Sciatic nerve (tissue), 2 donors: ENCODE measurements at regions not wholly inside any gene's neighbourhood (a gene's known extent, or its start where the extent isn't known, plus 50 kb on each side); places are given as distances from the start of the nearest gene placed in this dataset.
"Not testable (repeated sequence)": the region's sequence is repeated elsewhere in the genome, so short reads cannot be mapped to it uniquely, and the experiment has no call there.

Source experiments
- ATAC-seq: fragments of 200-7000 bp; cut with Tn5 transposase; one replicate; pipeline ENCODE4 v1.9.1; 2020; ENCODE audit warnings: mild to moderate bottlenecking, moderate library complexity
- DNase-seq: peaks from one replicate; pipeline ENCODE4 v3.0.0-alpha.2; 2020; ENCODE audit warnings: low spot score
- intact Hi-C: fragments of 100-400 bp; cut with DNase I; formaldehyde crosslinking; loops from one replicate; pipeline ENCODE4 v1.14.2; 2022
- donor health status: DM: no; HTN: no; CAD: no.
- donor health status: DM: no; HTN: no; CAD: no.

DNA sequence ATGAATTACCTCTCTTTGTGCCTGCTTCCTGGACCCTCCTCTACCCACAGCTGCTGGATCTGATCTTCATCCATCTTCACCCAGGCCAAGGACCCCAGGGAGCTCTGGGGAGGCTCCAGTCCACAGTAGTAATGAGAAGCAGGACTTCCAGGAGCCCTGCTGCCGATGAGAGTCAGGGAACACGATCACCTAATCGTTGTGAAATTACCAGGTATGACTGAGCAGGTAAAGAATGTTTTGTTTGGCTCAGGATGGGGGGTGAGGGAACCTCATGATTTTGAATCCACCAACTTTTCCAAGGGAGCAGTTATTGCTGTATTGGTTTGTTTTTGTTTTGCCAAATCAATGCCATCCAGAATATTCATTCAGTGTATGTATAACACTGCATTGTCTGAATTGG is 454.0 kb downstream of the PLPP3 start:
- intact Hi-C loops, result no loop called here
- ATAC-seq (no peak), DNase-seq (no peak)

DNA sequence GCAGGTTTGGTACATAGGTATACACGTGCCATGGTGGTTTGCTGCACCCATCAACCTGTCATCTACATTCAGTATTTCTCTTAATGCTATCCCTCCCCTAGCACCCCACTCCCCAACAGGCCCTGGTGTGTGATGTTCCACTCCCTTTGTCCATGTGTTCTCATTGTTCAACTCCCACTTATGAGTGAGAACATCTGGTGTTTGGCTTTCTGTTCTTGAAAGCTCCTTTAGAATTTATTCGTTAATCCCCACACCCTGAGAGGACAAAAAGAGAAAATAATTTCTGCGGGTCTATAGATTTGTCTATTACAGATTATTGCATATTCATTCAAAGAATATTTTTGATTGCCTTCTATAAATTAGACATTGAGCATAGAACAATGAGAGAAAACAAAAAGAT is 455.5 kb downstream of the PLPP3 start:
- no peak for DNase-seq
- intact Hi-C loops, result no loop called here
- ATAC-seq, result no peak

DNA sequence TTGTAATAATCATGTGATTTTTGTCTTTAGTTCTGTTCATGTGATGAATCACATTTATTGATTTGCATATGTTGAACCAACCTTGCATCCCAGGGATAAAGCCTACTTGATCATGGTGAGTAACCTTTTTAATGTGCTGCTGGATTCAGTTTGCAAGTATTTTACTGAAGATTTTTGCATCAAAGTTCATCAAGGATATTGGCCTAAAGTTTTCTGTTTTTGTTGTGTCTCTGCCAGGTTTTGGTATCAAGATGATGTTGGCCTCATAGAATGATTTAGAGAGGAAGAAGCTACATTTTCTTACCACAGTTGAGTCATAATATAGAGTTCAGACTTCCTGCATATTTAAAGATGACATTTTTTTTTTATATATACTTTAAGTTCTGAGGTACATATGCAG is 455.9 kb downstream of the PLPP3 start:
- intact Hi-C loops, result no loop called here
- no peak for ATAC-seq
- DNase-seq, result no peak

DNA sequence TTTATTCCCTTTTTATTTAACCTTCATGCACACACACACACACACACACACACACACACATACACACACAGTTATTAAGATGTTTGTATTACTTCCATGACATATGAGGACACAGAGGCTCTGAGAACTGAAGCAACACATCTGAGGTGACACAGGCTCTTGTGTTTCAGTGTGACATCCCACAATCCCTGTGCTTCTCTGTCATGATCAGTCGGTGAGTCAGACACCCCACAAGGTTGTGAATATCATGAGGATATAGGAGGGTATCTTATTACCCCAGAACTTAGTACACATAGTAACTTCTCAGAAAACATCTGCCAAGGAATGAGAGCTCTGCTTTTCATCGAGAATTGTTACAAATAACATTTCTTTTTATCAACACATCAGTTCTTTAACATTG is 459.3 kb downstream of the PLPP3 start:
- DNase-seq (no peak), ATAC-seq (no peak)
- intact Hi-C loops, result no loop called here

DNA sequence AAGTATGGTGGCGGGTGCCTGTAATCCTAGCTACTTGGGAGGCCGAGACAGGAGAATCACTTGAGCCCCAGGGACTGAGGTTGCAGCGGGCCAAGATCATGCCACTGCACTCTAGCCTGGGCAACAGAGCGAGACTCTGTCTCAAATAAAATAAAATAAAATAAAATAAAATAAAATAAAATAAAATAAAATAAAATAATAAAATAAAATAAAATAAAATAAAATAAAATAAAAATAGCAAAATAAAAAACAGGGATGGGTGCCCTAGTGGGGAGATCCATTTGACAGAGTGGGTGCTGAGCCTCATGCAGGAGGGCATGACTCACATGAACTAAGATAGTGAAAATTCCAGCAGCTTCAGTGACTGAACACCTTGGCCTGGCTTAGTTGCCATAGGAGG is 460.7 kb downstream of the PLPP3 start:
- DNase-seq, ATAC-seq, intact Hi-C loops: not testable (repeated sequence)

DNA sequence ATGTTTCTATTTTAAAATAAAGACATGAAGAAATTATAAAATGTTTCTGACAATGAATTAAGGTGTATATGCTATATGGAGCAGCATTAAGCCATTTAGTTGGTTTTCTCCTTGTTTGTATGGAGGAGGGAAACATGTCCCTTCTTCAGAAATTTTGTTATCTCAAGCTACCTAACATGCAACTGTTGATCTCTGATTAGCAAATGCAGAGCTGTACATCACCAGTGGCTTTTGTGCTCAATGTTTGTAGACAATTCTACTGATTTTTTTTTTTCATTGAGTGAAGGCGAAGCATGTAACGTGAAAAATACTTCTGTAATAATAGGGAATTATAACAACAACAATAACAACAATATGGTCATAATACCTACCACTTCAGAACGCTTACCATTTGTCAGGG is 463.7 kb downstream of the PLPP3 start:
- intact Hi-C loops, result no loop called here
- ATAC-seq, result no peak
- DNase-seq, result no peak

DNA sequence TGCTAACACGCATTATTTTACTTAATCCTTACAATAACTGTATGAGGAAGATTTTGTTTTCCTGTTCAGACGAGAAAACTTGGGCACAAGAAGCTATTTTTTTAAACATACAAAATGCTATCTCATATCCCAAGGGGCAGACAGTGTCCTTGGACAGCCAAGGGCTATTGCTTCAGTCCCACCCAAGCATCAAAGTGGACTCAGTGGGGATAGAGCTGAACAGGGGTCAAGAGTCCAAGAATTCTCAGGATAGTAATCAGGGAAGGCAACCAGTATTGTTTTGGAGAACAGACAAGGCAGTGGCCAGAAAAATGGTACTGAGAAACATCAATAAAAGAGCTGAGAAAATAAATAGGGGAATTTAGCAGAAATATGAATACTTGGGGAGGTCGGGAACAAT is 465.7 kb downstream of the PLPP3 start:
- DNase-seq (no peak), ATAC-seq (peak; percentile 89)
- intact Hi-C loops, result no loop called here

DNA sequence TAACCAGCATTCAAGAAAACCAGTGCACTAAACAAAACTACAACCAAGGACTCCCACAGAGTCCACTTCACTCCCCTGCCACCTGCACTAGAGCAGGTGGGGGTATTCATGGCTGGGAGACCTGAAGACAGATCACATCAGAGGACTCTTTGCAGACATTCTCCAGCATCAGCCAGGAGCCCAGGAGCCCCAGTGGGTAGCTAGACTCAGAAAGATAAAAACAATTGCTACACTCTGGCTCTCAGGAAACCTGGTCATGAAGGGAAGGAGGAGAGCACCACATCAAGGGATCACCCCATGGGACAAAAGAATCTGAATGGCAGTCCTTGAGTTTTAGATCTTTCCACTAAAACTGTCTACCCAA is 472.1 kb downstream of the PLPP3 start:
- no peak for ATAC-seq
- intact Hi-C loops, result no loop called here

DNA sequence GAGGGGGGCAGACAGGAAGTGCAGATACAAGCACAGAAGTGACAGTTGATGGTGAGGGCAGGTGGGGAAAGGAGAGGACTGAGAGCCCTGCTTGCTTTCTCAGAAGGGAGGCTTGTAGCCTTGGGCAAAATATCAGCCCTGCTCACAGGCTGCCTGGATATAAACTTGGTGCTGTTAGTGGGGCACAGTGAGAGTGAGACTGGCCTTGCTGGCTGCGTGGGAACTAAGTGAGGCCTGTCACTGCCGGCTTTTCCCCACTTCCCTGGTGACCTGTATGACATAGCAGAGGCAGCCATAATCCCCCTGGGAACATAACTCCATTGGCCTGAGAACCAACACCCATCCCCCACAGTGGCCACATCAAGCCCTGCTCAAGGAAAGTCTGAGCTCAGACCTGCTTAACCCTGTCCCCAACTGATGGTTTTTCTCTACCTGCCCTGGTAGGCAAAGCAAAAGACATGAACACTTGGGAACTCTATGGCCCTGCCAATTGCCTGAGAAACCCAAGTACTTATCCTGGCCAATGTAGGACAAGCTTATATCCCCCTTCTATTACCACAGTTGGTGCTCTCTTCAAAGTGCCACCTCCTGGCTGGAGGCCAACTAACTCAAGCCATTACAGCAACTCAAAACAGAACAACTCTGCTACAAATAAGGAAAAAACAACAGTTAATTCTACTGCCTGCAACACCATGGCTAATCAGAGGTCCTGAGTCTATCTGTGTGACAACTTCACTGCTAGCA is 472.7 kb downstream of the PLPP3 start:
- DNase-seq, result no peak
- no peak for ATAC-seq
- intact Hi-C loops, result no loop called here

More for the DNA sequence above, 472.1 kb downstream of the PLPP3 start:
- DNase-seq, result no peak

DNA sequence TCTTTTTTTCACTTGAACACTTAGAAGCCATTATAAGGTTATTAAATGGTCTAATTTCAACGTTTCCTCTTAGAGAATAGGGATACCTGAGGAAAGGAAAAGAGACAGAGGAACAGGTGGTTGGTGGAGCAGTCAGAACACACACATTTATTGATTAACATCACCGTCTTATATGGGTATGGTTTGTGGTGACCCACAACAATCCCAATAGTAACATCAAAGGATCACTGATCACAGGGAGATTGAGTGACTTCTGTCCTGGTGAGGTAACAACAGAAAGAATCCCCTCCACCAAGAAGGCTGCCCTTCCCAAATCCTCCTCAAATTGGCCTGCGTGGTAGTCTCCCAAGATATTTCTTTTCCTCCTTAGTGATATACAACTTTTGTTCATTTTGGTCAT is 474.0 kb downstream of the PLPP3 start:
- ATAC-seq (no peak), DNase-seq (no peak)
- intact Hi-C loops, result no loop called here

DNA sequence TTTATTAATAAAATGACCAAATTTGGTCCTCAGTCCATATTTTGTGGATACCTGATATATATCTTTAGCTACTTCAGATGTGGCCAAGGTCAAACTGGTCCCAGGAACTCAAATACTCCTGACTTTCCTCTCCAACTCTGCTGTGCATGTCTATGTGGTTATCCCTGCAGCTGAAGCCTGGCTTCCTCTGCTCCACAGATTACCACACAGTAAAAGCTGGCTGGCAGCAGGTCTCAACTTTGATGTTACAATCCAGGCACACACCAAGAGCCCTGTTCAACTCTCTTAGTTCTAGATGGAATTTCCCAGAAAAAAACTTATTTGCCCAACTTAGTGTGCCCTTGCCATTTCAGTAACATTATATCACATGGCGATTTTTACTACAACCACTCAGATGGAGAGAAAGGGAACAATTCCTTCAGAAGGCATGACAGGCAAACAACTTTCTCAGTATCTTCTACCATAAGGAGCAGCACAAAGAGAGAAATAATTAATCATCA is 479.5 kb downstream of the PLPP3 start:
- no peak for ATAC-seq
- DNase-seq, result no peak
- intact Hi-C loops, result no loop called here

DNA sequence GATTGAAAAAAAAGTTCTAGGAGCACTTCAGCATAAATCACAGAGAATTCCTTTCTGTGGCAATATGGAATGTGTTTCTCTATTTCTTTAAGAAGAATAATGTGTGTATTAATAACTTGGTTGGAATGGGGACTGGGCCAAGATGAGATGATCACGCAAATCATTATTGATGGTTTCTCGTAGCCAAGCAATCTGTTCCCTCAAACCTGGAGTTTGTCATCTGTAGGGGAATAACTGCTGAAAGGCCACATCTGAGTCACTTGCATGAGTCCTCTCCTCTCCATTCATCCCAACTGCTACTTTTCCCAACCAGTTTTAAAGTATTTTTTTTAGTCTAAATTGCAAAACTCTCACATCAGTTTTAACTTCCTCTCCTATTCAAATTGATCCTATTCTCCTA is 480.4 kb downstream of the PLPP3 start:
- intact Hi-C loops, result no loop called here
- DNase-seq (no peak), ATAC-seq (no peak)

DNA sequence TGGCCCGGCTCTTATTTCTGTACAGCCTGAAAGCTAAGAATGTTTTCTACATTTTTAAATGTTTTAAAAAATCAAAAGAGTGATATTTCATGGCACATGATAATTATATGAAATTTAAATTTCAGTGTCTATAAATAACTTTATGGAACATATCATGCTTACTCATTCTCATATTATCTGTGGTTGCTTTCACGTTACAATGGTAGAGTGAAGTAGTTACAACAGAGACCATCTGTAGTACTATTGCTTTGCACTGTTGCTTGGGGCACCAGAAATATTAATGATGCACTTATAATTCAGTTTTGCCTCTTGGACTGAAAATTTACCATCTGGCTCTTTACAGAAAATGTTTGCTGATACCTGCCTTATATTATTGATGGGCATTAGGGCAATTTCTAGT is 481.6 kb downstream of the PLPP3 start:
- DNase-seq (no peak), ATAC-seq (no peak)
- intact Hi-C loops, result no loop called here

DNA sequence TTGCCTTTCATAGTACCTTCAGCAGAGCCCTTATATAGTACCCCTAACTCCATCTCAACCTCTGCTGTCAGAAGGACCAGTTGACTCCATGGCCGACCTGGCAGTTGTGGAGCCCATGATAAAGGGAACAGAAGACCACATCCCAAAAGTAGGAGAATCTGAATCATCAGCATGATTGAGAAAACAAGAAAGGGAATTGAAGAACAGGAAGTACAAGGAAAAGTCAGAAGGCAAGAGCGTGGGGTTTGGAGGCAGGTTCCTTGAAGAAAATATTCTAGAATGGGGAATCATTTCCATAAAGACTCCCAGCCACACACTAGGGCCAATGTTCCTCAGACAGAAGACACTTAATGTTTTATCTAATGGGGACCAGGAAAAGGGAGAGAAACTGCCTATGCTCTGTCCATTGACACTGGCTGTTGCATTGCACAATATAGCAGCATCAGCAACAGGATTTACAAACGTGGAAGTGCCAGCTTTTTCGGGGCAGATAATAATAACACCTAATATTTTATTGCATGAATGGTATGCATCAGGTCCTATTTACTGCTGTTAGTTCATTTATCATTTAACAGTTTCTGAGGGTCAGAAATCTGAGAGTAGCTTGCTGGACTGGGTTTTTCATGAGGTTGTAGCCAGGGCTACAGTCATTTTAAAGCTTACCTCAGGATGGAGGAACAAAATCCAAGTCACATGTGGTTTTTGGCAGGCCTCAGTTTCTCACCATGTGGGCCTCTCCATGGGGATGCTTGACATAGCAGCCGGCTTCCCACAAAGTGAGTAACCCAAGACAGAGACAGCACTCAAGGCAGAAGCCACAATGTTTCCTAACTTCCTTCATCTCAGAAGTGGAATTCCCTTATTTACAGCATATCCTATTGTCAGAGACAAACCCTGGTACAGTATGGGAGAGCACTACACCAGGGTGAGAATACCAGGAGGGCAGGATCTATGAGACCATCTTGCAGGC is 483.4 kb downstream of the PLPP3 start:
- intact Hi-C loops, result no loop called here
- DNase-seq (no peak), ATAC-seq (peak; percentile 94)

DNA sequence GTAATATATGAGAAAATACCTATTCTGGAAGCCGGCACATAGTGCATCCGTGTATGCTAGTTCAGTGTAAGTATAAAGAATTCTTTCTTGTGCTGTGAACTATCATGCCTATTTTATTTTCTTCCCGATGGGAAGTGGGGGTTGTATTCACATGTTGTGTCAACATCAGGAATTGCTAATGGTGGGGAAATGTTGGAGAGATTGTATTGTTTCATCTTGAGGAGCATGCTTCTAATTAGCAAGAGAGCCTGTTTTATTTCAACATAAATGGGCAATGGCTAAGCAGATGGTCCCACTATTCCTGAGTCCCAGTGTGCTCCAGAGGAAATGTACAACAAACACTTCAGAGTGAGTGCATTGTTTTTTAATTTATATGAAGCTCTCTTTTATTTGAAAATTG is 485.2 kb downstream of the PLPP3 start:
- ATAC-seq (peak; percentile 48), DNase-seq (no peak)
- intact Hi-C loops, result no loop called here

DNA sequence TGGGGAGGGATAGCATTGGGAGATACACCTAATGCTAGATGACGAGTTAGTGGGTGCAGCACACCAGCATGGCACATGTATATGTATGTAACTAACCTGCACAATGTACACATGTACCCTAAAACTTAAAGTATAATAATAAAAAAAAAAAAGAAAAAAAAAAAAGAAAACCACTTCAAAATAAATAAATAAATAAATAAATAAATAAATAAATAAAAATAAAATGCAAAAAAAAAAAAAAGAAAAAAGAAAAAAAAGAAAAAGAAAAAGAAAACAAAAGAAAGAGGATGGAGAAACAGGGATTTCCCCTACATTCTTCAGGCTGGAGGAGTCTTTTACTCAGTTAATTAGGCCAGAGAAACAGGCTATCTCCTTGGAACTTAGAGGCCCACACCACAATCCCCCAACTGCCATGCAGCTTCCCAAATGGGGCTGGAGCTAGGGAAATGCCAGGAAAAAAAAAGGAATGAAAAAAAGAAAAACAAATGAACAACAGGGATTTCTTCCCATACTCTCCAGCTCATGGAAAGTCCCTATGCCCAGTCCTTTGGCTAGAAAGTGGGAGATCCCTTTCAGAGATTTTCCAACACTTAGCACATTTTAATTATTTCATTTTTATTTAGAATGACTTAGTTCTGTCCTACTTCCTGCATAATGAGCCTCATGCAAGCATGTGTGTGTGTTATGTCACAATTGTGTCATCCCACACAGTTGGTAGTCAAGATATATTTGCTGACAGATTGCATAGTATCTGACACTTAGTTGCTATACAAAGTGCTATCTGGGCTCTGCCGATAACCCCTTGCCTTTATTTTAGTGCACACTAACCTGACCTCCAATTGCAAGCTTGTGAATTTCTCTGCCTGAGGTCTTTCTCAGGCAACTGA is 486.4 kb downstream of the PLPP3 start:
- no peak for ATAC-seq
- DNase-seq, result no peak
- intact Hi-C loops, result no loop called here

DNA sequence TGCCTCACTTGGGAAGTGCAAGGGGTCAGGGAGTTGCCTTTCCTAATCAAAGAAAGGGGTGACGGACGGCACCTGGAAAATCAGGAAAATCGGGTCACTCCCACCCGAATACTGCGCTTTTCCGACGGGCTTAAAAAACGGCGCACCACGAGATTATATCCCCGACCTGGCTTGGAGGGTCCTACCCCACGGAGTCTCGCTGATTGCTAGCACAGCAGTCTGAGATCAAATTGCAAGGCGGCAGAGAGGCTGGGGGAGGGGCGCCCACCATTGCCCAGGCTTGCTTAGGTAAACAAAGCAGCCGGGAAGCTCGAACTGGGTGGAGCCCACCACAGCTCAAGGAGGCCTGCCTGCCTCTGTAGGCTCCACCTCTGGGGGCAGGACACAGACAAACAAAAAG is 489.5 kb downstream of the PLPP3 start:
- DNase-seq, intact Hi-C loops, ATAC-seq: not testable (repeated sequence)

DNA sequence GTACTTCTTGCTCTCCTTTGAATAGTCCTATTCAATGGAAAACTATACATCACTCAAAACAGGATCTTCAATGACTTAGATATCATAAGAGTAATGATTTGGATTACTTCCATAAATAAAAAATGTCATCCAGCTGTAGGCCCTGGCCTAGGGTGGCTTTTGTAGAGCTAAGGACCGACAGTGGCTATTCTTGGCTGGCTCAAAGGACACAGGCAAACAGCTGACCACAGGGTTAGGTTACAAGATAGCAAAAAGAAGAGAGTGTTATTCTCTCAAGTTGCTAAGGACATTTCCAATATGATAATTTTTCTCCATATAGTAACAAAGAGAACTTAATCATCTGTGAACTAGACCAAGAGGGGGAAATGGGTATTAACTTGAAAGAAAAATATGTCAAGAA is 495.1 kb downstream of the PLPP3 start:
- intact Hi-C loops, result no loop called here
- no peak for DNase-seq
- no peak for ATAC-seq

DNA sequence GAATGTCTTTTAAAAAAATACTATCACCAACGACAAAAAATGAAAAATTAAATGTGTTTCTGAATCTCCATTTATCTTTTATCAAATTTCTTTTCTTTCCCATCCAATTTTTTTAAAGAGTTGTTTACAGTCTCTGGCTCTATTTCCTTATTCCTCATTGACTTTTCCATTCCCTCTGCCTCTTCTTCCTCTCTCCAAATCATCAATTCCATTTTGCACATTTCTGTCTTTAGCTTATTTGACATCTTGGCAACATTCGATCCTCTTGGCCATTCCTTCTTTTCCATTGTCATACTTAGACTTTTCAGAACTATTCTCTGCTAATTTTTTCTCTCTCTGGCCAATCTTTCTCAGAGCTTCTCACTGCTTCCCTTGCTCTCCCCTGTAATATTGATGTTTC is 497.6 kb downstream of the PLPP3 start:
- DNase-seq (no peak), ATAC-seq (no peak)
- intact Hi-C loops, result no loop called here
